T-cell (primary cell): ENCODE measurements at regions not wholly inside any gene's neighbourhood (a gene's known extent, or its start where the extent isn't known, plus 50 kb on each side); places are given as distances from the start of the nearest gene placed in this dataset.
"Not testable (repeated sequence)": the region's sequence is repeated elsewhere in the genome, so short reads cannot be mapped to it uniquely, and the experiment has no call there.

Experiments
- ATAC-seq, 4 experiments: fragments of 200-7000 bp in 3 of 4; fragments of 150-1000 bp in 1 of 4; cut with Tn5 transposase; replicated peaks in 1 of 4; 1 replicate in 3 of 4; 2 replicates in 1 of 4; pipeline ENCODE4 v1.10.0; 2021; ENCODE audit warnings: moderate library complexity in 3 of 4, mild to moderate bottlenecking in 2 of 4, moderate number of reproducible peaks in 1 of 4
- CTCF ChIA-PET, 2 donors: fragments of 300-600 bp; sonication (Branson Sonifier 250); formaldehyde crosslinking; loops; one replicate each; lab custom pipeline; 2022; ENCODE audit warnings: antibody characterized with exemption in 2 of 2; lab: Charles Lee
- POLR2A ChIA-PET, 2 donors: fragments of 300-600 bp; sonication (Branson Sonifier 250); formaldehyde crosslinking; loops; one replicate each; lab custom pipeline; 2022; ENCODE audit warnings: antibody characterized with exemption in 2 of 2; lab: Charles Lee
- DNase-seq, 35 experiments: peaks; one replicate each; pipeline versions ENCODE4 v3.0.0 to v3.0.0-alpha.2; 2013 to 2023
- H3K27ac ChIP-seq: one replicate; pipeline ENCODE4 v1.5.1; 2013; ENCODE audit warnings: low read length
- H3K27me3 ChIP-seq, 2 experiments: replicated peaks in 1 of 2; 1 replicate in 1 of 2; 2 replicates in 1 of 2; pipeline versions ENCODE4 v1.6.1 to v1.7.0; 2013; ENCODE audit warnings: low read length in 1 of 2, mixed read lengths in 1 of 2; ENCODE audit not compliant: control insufficient read depth in 2 of 2, insufficient read depth in 2 of 2; ENCODE audit errors: extremely low read depth in 1 of 2
- H3K36me3 ChIP-seq, 2 donors: 1 replicate in 1 of 2; 2 replicates in 1 of 2; pipeline versions ENCODE4 v1.6.1 to v1.7.0; 2013; ENCODE audit warnings: low read length in 1 of 2; ENCODE audit not compliant: control insufficient read depth in 2 of 2, insufficient read depth in 1 of 2; ENCODE audit errors: extremely low read depth in 1 of 2
- H3K4me1 ChIP-seq, 2 experiments: 1 replicate in 1 of 2; 2 replicates in 1 of 2; pipeline versions ENCODE4 v1.6.1 to v1.7.0; 2013; ENCODE audit warnings: low read length in 2 of 2, mixed read lengths in 1 of 2; ENCODE audit not compliant: insufficient read depth in 2 of 2, control insufficient read depth in 1 of 2; ENCODE audit errors: extremely low read depth in 1 of 2
- H3K4me3 ChIP-seq, 2 donors: 1 replicate in 1 of 2; 2 replicates in 1 of 2; pipeline versions ENCODE4 v1.5.1 to v1.7.0; 2013; ENCODE audit warnings: mild to moderate bottlenecking in 2 of 2, low read length in 1 of 2, moderate library complexity in 1 of 2; ENCODE audit not compliant: control insufficient read depth in 1 of 2; ENCODE audit errors: extremely low read depth in 1 of 2
- H3K9me3 ChIP-seq: 2 replicates; pipeline ENCODE4 v1.7.0; 2013
- H3K27ac Mint-ChIP-seq, 2 donors: one replicate each; pipeline ENCODE4 v1.8.0; 2020 to 2021; ENCODE audit warnings: mild to moderate bottlenecking in 2 of 2, mixed read lengths in 2 of 2
- H3K27me3 Mint-ChIP-seq, 2 donors: one replicate each; pipeline ENCODE4 v1.8.0; 2021 to 2022; ENCODE audit warnings: mixed read lengths in 2 of 2
- H3K36me3 Mint-ChIP-seq: one replicate; pipeline ENCODE4 v1.8.0; 2021; ENCODE audit warnings: mixed read lengths
- H3K4me1 Mint-ChIP-seq, 3 donors: one replicate each; pipeline ENCODE4 v1.8.0; 2020 to 2022; ENCODE audit warnings: mixed read lengths in 3 of 3, mild to moderate bottlenecking in 1 of 3
- H3K4me3 Mint-ChIP-seq, 3 donors: one replicate each; pipeline ENCODE4 v1.8.0; 2020 to 2022; ENCODE audit warnings: mild to moderate bottlenecking in 3 of 3, mixed read lengths in 3 of 3, moderate library complexity in 3 of 3
- H3K9me3 Mint-ChIP-seq, 3 donors: one replicate each; pipeline ENCODE4 v1.8.0; 2020 to 2022; ENCODE audit warnings: mixed read lengths in 3 of 3
- WGBS: methylation state at CpG from one replicate; pipeline ENCODE4 v1.1.5; 2013; ENCODE audit warnings: missing lambda C conversion rate; ENCODE audit not compliant: insufficient coverage; 5-methylcytosine and 5-hydroxymethylcytosine counted together

- WGBS, result no CpG with 5 or more reads among the region's 1 CpG
- Mint-ChIP-seq H3K27me3 (peaks cover 4 to 7% of the 10 kb centered on the region in 2 donors), H3K4me1 (no peaks in the 10 kb centered on the region), H3K27ac (no peak overlapping the region), H3K4me3 (no peak overlapping the region), H3K36me3 (no peaks in the 10 kb centered on the region), H3K9me3 (no peaks in the 10 kb centered on the region)
- DNase-seq (no peak), ATAC-seq (no peak)
- no peak overlapping the region for H3K27ac ChIP-seq
- ChIA-PET POLR2A (no interaction called here), CTCF (interaction anchor here in 1 of 2 donors (0.5 kb wide), 1 partner anchor 382 kb away, joined by 5 read pairs; no protein-coding TSS in a partner anchor)
- no peak overlapping the region for H3K4me3 ChIP-seq
- H3K4me1 ChIP-seq, result no peaks in the 10 kb centered on the region
- H3K27me3 ChIP-seq, result peaks cover 0 to 4% of the 10 kb centered on the region in 2 experiments
- H3K36me3 ChIP-seq, result no peaks in the 10 kb centered on the region
- no peaks in the 10 kb centered on the region for H3K9me3 ChIP-seq
Observed at GRCh38 chr12:79998554-79998953, 63.7 kb upstream of the PPP1R12A start.

GRCh38 chr12:79997096-79997791 is 62.3 kb upstream of the PPP1R12A start:
- H3K4me1 Mint-ChIP-seq, result no peaks in the 10 kb centered on the region

GRCh38 chr12:79995385-79996084 is 60.6 kb upstream of the PPP1R12A start:
- CTCF ChIA-PET, H3K27ac Mint-ChIP-seq, DNase-seq, H3K27me3 ChIP-seq, H3K4me3 ChIP-seq, H3K4me1 ChIP-seq, H3K4me1 Mint-ChIP-seq, H3K9me3 ChIP-seq, H3K27me3 Mint-ChIP-seq, H3K4me3 Mint-ChIP-seq, H3K27ac ChIP-seq, ATAC-seq, H3K36me3 Mint-ChIP-seq, H3K36me3 ChIP-seq, H3K9me3 Mint-ChIP-seq, POLR2A ChIA-PET: not testable (repeated sequence)
- WGBS, result no CpG with 5 or more reads among the region's 7 CpGs

More at GRCh38 chr12:79997096-79997791, 62.3 kb upstream of the PPP1R12A start:
- no peak overlapping the region for H3K27ac Mint-ChIP-seq
- Histone ChIP-seq H3K4me3 (no peak overlapping the region), H3K4me1 (no peaks in the 10 kb centered on the region), H3K27me3 (peaks cover 0 to 4% of the 10 kb centered on the region in 2 experiments), H3K27ac (no peak overlapping the region), H3K36me3 (no peaks in the 10 kb centered on the region), H3K9me3 (no peaks in the 10 kb centered on the region)
- H3K27me3 Mint-ChIP-seq, result peaks cover 4 to 7% of the 10 kb centered on the region in 2 donors
- H3K36me3 Mint-ChIP-seq, result no peaks in the 10 kb centered on the region
- no peak overlapping the region for H3K4me3 Mint-ChIP-seq
- ChIA-PET CTCF (no interaction called here), POLR2A (no interaction called here)
- H3K9me3 Mint-ChIP-seq, result no peaks in the 10 kb centered on the region
- no CpG with 5 or more reads among the region's 2 CpGs for WGBS
- no peak for DNase-seq
- ATAC-seq, result no peak

GRCh38 chr12:79993106-79993862 is 58.4 kb upstream of the PPP1R12A start:
- H3K27me3 ChIP-seq, result peaks cover 0 to 4% of the 10 kb centered on the region in 2 experiments
- H3K27ac ChIP-seq, result no peak overlapping the region
- POLR2A ChIA-PET, result no interaction called here
- Mint-ChIP-seq H3K9me3 (no peaks in the 10 kb centered on the region), H3K36me3 (no peaks in the 10 kb centered on the region), H3K27ac (no peak overlapping the region), H3K4me1 (peaks cover 2 to 6% (median 4%) of the 10 kb centered on the region in 3 donors), H3K27me3 (peaks cover 0 to 6% of the 10 kb centered on the region in 2 donors), H3K4me3 (no peak overlapping the region)
- no peaks in the 10 kb centered on the region for H3K36me3 ChIP-seq
- H3K4me3 ChIP-seq, result no peak overlapping the region
- H3K4me1 ChIP-seq, result peaks cover 0 to 2% of the 10 kb centered on the region in 2 experiments
- no peaks in the 10 kb centered on the region for H3K9me3 ChIP-seq
- WGBS, result 97% methylated on average over 35 of the region's 43 CpGs
- CTCF ChIA-PET, result no interaction called here
- DNase-seq (no peak), ATAC-seq (no peak)

- no peaks in the 10 kb centered on the region for H3K9me3 Mint-ChIP-seq
- no peak overlapping the region for H3K4me3 Mint-ChIP-seq
- H3K27me3 Mint-ChIP-seq, result peaks cover 0 to 6% of the 10 kb centered on the region in 2 donors
- 62% methylated on average over 2 of the region's 3 CpGs for WGBS
- no peak overlapping the region for H3K4me3 ChIP-seq
- no peak overlapping the region for H3K27ac Mint-ChIP-seq
- no peaks in the 10 kb centered on the region for H3K36me3 ChIP-seq
- H3K27ac ChIP-seq, result no peak overlapping the region
- H3K9me3 ChIP-seq, result no peaks in the 10 kb centered on the region
- H3K27me3 ChIP-seq, result peaks cover 0 to 4% of the 10 kb centered on the region in 2 experiments
- peaks cover 0 to 2% of the 10 kb centered on the region in 2 experiments for H3K4me1 ChIP-seq
- no peak for DNase-seq
- ChIA-PET CTCF (no interaction called here), POLR2A (no interaction called here)
- peaks cover 2 to 6% (median 4%) of the 10 kb centered on the region in 3 donors for H3K4me1 Mint-ChIP-seq
- no peaks in the 10 kb centered on the region for H3K36me3 Mint-ChIP-seq
- ATAC-seq, result no peak
Observed at GRCh38 chr12:79991586-79991985, 56.7 kb upstream of the PPP1R12A start.

- CTCF ChIA-PET, H3K4me1 Mint-ChIP-seq, H3K36me3 Mint-ChIP-seq, H3K9me3 Mint-ChIP-seq, H3K4me1 ChIP-seq, H3K27me3 ChIP-seq, H3K27ac ChIP-seq, H3K4me3 Mint-ChIP-seq, ATAC-seq, H3K27ac Mint-ChIP-seq, H3K9me3 ChIP-seq, H3K36me3 ChIP-seq, H3K27me3 Mint-ChIP-seq, DNase-seq, H3K4me3 ChIP-seq: not testable (repeated sequence)
- WGBS, result 94% methylated on average over 5 of the region's 10 CpGs
- POLR2A ChIA-PET, result interaction anchor here in 1 of 2 donors (0.6 kb wide), 1 partner anchor 35 kb away, joined by 8 read pairs; no protein-coding TSS in a partner anchor
Observed at GRCh38 chr12:79990509-79991338, 55.8 kb upstream of the PPP1R12A start.
